ENCODE measurements at regions not wholly inside any gene's neighbourhood (a gene's known extent, or its start where the extent isn't known, plus 50 kb on each side); places are given as distances from the start of the nearest gene placed in this dataset.

GRCh38 chr6:140636271-140636907, 1261.9 kb upstream of the CITED2 start:
- TF ChIP-seq CTCF (IDR thresholded peaks at IDR 0.05) (no peak), POLR2A (IDR thresholded peaks at IDR 0.05) (no peak), POLR2AphosphoS5 (IDR thresholded peaks at IDR 0.05) (no peak), EP300 (IDR thresholded peaks at IDR 0.05) (no peak)
